ENCODE measurements at regions not wholly inside any gene's neighbourhood (a gene's known extent, or its start where the extent isn't known, plus 50 kb on each side); places are given as distances from the start of the nearest gene placed in this dataset.

DNA sequence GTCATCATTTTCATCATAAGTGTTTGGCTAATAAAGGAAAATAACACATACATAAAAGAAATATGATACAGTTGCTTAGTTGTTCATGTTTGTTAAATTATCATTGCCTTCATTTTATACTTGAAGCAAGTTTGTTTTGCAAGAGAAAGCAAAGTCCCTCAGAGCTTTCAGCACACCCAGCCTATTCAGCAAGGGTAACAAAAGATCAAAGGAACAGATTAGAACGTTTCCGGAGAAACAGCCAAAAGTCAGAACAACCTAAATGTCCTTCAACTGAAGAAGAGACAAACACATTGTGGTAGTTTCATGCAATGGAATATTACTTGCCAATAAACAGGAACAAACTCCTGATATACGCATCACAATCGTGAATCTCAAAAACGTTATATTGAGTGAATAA is 380.7 kb downstream of the MZT1 start:
- no peak overlapping the region for H3K4me3 ChIP-seq (ENCODE audit: low read depth, low read length)
- DNase-seq (ENCODE audit: low read depth), result no peak
- TF ChIP-seq, protein P1, sequence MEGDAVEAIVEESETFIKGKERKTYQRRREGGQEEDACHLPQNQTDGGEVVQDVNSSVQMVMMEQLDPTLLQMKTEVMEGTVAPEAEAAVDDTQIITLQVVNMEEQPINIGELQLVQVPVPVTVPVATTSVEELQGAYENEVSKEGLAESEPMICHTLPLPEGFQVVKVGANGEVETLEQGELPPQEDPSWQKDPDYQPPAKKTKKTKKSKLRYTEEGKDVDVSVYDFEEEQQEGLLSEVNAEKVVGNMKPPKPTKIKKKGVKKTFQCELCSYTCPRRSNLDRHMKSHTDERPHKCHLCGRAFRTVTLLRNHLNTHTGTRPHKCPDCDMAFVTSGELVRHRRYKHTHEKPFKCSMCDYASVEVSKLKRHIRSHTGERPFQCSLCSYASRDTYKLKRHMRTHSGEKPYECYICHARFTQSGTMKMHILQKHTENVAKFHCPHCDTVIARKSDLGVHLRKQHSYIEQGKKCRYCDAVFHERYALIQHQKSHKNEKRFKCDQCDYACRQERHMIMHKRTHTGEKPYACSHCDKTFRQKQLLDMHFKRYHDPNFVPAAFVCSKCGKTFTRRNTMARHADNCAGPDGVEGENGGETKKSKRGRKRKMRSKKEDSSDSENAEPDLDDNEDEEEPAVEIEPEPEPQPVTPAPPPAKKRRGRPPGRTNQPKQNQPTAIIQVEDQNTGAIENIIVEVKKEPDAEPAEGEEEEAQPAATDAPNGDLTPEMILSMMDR (IDR thresholded peaks at IDR 0.05; ENCODE audit: low read depth, low read length), result no peak
- TF ChIP-seq, protein P2, sequence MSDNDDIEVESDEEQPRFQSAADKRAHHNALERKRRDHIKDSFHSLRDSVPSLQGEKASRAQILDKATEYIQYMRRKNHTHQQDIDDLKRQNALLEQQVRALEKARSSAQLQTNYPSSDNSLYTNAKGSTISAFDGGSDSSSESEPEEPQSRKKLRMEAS (IDR thresholded peaks at IDR 0.05; ENCODE audit: low read depth, low read length), result no peak
- TF ChIP-seq POLR2A (IDR thresholded peaks at IDR 0.05; ENCODE audit: extremely low read depth, insufficient read length) (no peak), MYC (IDR thresholded peaks at IDR 0.05; ENCODE audit: low read depth, low read length) (no peak)

- DNase-seq (ENCODE audit: low read depth), result no peak
- TF ChIP-seq, protein P2 (IDR thresholded peaks at IDR 0.05; ENCODE audit: low read depth, low read length), result no peak
- no peak for TF ChIP-seq POLR2A (IDR thresholded peaks at IDR 0.05; ENCODE audit: extremely low read depth, insufficient read length)
- TF ChIP-seq MYC (IDR thresholded peaks at IDR 0.05; ENCODE audit: low read depth, low read length), result no peak
- TF ChIP-seq, protein P1 (IDR thresholded peaks at IDR 0.05; ENCODE audit: low read depth, low read length), result no peak
- H3K4me3 ChIP-seq (ENCODE audit: low read depth, low read length), result no peak overlapping the region
Measured at GRCh38 chr13:72342364-72342763, 385.1 kb downstream of the MZT1 start.

- no peak overlapping the region for H3K4me3 ChIP-seq (ENCODE audit: low read depth, low read length)
- TF ChIP-seq, protein P2 (IDR thresholded peaks at IDR 0.05; ENCODE audit: low read depth, low read length), result no peak
- TF ChIP-seq MYC (IDR thresholded peaks at IDR 0.05; ENCODE audit: low read depth, low read length), result no peak
- TF ChIP-seq, protein P1 (IDR thresholded peaks at IDR 0.05; ENCODE audit: low read depth, low read length), result peak; percentile 1
- peak; percentile 15 for DNase-seq (ENCODE audit: low read depth)
Measured at GRCh38 chr13:72341904-72342303, 385.5 kb downstream of the MZT1 start.

- TF ChIP-seq, protein P1 (IDR thresholded peaks at IDR 0.05; ENCODE audit: low read depth, low read length), result no peak
- TF ChIP-seq POLR2A (IDR thresholded peaks at IDR 0.05; ENCODE audit: extremely low read depth, insufficient read length), result no peak
- TF ChIP-seq, protein P2 (IDR thresholded peaks at IDR 0.05; ENCODE audit: low read depth, low read length), result no peak
- TF ChIP-seq MYC (IDR thresholded peaks at IDR 0.05; ENCODE audit: low read depth, low read length), result no peak
- H3K4me3 ChIP-seq (ENCODE audit: low read depth, low read length), result no peak overlapping the region
- peak; percentile 3 for DNase-seq (ENCODE audit: low read depth)
Measured at GRCh38 chr13:72317346-72318109, 409.9 kb downstream of the MZT1 start.

DNA sequence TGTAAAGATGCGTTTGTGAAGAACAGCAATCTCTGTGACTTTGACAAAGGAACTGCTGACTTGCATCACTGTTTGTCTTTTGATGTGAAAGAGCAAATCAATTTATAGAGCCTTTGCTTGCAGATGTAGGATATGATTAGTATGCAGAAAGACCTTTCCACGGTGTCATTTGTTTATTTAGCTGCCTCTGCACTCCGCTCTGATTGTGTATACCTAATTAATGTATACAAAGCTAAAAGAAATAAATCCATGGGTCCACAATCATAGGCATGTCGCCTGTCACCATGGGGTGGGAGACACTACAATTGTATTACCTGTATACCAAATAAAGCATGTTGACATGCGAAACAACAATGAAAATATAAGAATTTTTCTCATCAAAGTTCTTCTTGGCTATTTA is 410.7 kb downstream of the MZT1 start:
- H3K4me3 ChIP-seq (ENCODE audit: low read depth, low read length), result no peak overlapping the region
- DNase-seq (ENCODE audit: low read depth), result no peak
- TF ChIP-seq, protein P2 (IDR thresholded peaks at IDR 0.05; ENCODE audit: low read depth, low read length), result no peak
- TF ChIP-seq MYC (IDR thresholded peaks at IDR 0.05; ENCODE audit: low read depth, low read length) (no peak), POLR2A (IDR thresholded peaks at IDR 0.05; ENCODE audit: extremely low read depth, insufficient read length) (no peak)
- TF ChIP-seq, protein P1 (IDR thresholded peaks at IDR 0.05; ENCODE audit: low read depth, low read length), result no peak
